GM21381 (cell line): ENCODE measurements at regions not wholly inside any gene's neighbourhood (a gene's known extent, or its start where the extent isn't known, plus 50 kb on each side); places are given as distances from the start of the nearest gene placed in this dataset.

Experiments used
- ATAC-seq: cut with Tn5 transposase; IDR thresholded peaks from one replicate; pipeline ENCODE4 v1.9.1; 2021; ENCODE audit warnings: mild to moderate bottlenecking, moderate library complexity; ENCODE audit not compliant: unreplicated experiment

DNA sequence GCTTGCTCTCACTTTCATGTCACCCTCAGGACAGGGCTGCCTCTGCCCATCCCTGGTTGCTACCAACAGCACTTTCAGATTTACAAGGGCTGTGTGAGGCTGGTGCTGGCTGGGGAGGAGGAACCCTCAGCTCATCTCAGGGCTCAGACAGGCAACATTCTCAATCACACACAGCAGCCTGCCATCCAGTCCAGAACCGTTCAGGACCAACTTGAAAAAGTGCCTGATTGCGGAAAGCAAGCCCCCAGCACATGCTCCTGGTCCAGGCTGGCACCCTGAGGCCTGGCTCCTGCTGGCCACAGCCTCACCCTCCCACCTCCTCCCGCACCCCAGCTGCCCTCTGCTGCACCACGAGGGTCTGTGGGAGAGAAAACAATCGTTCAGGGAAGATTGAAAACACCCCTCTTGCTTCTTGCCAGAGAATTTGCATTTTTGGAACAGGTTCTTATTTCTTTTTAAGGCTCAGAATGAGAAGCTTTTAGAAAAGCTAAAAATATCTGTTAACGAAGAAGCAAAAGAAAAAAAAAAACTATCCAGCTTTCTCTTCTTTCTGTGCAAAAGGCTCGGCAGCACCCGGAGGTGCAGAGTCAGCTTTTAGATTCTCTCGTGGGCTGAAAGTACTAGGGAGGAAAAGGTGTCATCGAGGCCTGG, 403.8 kb upstream of the ID2 start:
- ATAC-seq, result peak; percentile 65

- no peak for ATAC-seq
These were observed 403.0 kb upstream of the ID2 start for GRCh38 chr2:8278709-8279354.

DNA sequence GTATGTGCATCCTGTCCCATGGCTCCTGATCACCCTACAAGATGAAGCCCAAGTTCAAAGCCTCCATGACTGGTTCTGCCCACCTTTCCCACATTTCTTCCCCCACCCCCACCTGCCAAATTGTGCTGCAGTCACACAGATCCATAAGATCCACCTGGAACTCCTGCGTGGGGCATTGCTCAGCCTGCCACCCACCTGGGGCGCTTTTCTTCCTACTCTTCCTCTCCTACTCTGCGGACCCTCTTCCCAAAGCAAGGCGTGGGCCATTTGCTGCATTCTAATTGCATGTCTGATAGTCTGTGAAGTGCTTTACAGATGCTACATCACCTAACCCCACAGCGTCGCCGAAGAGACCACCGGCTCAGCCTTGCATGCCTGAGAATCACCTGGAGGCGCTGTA, 402.4 kb upstream of the ID2 start:
- ATAC-seq, result no peak

GRCh38 chr2:8281234-8281633, 400.6 kb upstream of the ID2 start:
- ATAC-seq, result no peak

DNA sequence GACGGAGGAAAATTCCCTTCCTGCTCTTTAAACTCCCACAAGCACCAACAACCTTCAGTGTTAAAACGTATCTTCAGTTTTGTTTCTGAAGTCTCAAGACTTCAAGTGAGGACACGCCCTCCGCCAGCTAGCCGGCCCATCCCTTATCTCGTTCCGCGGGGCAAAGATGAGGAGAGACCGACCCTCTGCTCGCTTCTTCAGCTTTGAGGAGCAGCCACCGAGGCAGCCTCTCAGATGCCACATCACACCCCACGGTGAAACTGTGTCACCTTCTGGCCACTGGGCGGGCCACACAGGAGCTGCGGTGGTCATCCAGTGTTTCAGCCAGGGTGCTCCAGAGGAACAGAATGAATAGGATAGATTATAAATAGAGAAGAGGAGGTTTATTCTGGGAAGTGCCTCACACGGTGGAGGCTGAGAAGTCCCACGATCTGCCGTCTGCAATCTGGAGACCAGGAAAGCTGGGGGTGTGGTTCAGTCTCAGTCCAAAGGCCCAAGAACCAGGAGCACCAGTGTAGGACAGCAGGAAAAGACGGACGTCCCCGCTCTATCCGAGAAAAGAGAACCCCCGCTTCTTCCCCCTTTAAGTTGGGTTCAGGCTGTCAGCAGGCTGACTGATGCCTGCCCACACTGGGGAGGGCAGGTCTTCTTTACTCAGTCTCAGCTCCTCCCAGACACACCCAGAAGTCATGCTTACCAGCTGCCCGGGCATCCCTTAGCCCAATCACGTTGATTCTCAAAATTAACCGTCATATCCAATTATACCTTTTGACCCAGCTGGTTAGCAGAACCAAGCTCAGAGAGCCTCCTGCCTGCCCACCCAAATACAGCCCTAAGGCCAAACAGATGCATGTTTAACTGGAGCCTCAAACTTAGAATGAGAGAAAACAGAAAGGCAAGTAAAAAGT, 399.7 kb upstream of the ID2 start:
- ATAC-seq, result no peak

GRCh38 chr2:8282858-8283252, 399.0 kb upstream of the ID2 start:
- no peak for ATAC-seq

- no peak for ATAC-seq
These were observed 396.8 kb upstream of the ID2 start for GRCh38 chr2:8285081-8285480.

GRCh38 chr2:8285898-8286297, 396.0 kb upstream of the ID2 start:
- ATAC-seq, result no peak

DNA sequence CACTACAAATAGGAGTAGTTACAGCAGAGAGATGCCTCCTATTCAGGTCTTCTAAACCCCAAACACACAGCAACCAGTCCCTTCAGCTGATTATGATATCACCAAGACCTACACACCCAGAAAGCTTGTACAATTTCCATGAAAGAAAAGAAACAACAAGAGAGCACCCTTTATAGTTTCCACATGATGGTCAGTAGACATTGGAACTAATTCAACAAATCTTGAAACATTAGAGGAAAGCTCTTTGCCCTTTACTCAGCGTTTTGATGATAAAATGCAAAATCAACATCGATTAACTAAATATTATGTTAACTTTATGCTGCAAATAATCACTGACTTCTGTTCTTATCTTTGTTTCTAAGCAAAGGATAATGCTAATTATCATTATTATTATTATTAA, 393.6 kb upstream of the ID2 start:
- ATAC-seq, result no peak

- ATAC-seq, result no peak
These were observed 392.7 kb upstream of the ID2 start for GRCh38 chr2:8289111-8289510.

DNA sequence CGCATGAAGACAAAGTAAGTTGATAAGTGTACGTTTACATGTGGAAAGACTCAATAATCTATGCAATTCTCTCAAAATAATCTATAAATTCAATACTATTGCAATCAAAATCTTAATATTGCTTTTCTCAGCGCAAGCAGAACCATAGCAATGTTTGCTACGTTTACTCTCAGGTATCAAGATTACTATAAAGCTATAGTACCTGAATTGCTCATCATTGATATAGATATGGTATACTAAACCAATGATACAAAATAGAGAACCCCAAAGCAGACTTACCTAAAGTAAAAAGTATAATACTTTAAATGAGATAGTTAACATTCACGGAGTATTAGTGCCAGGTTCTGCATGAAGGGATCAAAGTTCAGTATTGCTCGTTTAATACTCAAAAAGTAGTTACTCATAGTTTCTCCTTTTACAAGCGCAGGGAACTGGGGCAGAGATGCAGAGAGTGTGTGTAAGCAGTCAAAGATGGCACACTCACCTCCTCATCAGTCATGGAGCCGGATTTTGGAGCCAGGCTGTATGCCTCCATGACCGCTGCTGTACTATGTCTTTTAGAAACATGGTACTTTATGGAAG, 391.0 kb upstream of the ID2 start:
- ATAC-seq, result no peak

GRCh38 chr2:8296306-8296705, 385.6 kb upstream of the ID2 start:
- no peak for ATAC-seq

- ATAC-seq, result no peak
These were observed 384.3 kb upstream of the ID2 start for GRCh38 chr2:8297376-8298231.

DNA sequence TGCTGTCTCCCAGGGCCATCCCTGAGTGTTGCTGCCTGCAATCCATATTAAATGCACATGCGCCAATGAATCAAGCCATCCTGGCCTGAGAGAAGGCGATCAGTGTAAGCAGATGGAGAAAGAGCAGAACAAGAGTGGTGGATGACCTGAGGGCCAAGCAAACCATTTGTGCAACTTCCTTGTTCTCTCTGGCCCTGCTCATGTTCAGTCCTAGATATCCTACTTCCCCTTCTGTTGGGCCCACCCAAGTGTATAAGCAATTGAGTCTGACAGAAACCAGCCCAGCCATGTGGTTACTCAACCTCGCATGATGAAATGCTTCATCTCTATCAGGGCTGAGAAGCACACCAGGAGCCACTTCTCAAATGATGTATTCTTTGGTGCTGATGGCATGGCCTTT, 383.1 kb upstream of the ID2 start:
- ATAC-seq, result no peak

DNA sequence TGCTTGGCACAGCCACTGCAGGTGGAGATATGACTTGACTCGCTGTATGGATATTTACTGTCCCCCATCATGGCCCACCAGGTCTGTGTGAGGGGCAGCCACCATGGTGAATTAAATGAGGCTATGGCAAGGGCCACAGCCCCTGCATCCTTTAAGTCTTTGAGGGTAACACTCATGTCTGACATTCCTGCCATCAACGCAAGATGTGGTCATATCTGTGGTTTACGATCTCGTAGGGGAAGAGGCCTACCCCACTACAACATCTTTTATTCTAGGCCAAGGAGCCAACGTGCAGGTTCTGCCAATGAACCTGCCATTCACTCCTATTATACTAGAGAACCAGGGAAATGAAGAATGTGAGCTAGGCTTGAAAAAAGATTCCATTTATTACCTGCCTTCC, 381.6 kb upstream of the ID2 start:
- ATAC-seq, result no peak

DNA sequence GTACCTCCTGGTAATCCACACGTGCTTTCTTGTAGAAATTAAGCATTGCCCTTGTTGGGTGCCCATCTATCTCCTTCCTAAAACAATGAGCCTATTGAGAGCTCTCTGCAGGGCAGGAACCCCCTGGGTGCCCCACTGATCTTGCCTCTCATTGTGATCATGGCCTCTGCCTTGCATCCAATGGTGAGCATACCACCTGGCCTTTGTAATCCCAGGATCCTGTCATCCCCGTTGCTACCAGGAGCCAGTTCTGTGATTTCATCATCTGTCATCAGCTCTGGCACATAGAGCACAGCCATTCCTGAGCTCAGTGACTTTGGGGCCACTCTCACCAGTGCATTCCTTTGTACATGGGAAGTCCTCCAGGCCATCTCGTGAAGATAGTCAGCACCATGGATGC, 381.0 kb upstream of the ID2 start:
- ATAC-seq, result no peak

GRCh38 chr2:8303322-8303832, 378.5 kb upstream of the ID2 start:
- peak; percentile 66 for ATAC-seq

GRCh38 chr2:8304821-8305766, 376.8 kb upstream of the ID2 start:
- no peak for ATAC-seq
